GM12891 (cell line): ENCODE measurements at regions not wholly inside any gene's neighbourhood (a gene's known extent, or its start where the extent isn't known, plus 50 kb on each side); places are given as distances from the start of the nearest gene placed in this dataset.

Source experiments
- DNase-seq: peaks from one replicate; pipeline ENCODE4 v3.0.0; 2011; ENCODE audit warnings: low spot score; ENCODE audit not compliant: insufficient read length
- FAIRE-seq: peaks from 2 replicates; lab custom pipeline; 2011; peaks lifted over from hg19 to GRCh38; lab: Jason Lieb, UNC
- PAX5 ChIP-seq: IDR thresholded peaks from 2 replicates; pipeline ENCODE4 v1.6.1; 2011; ENCODE audit warnings: low read length, moderate library complexity, mild to moderate bottlenecking; ENCODE audit not compliant: insufficient read depth, severe bottlenecking
- POLR2A ChIP-seq: IDR thresholded peaks from 2 replicates; pipeline ENCODE4 v1.6.1; 2011; ENCODE audit warnings: low read depth, low read length, control low read depth
- POLR2AphosphoS5 ChIP-seq: IDR thresholded peaks from 2 replicates; pipeline ENCODE4 v1.6.1; 2011; ENCODE audit warnings: low read depth, low read length, control low read depth
- POU2F2 ChIP-seq: IDR thresholded peaks from 2 replicates; pipeline ENCODE4 v1.6.1; 2011; ENCODE audit warnings: low read depth, mild to moderate bottlenecking, control low read depth, low read length, moderate library complexity
- SPI1 ChIP-seq: IDR thresholded peaks from 2 replicates; pipeline ENCODE4 v1.6.1; 2011; ENCODE audit warnings: low read depth, low read length, control low read depth
- TAF1 ChIP-seq: IDR thresholded peaks from 2 replicates; pipeline ENCODE4 v1.6.1; 2011; ENCODE audit warnings: low read depth, low read length, control low read depth

DNA sequence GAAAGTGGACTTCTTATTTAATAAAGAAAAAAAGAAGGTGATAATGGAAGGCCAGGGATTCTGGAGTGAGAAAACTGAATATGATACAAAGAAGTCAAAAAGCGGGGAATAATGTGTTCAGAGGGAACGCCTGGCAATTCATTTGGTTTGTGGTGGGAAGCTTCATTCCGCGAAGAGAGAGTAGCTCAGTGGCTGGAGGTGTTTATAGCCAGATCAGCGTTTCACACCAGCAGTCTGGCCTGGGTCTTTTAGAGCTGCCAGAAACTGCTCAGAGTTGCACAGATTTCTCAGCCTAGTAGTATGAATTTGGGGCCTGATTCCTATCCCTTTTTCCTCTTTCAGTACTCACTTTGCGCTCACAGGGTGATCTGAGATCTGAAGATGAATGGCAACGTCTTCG is 67.8 kb upstream of the IPO9 start:
- DNase-seq (no peak), FAIRE-seq (no peak)
- TF ChIP-seq POLR2AphosphoS5 (no peak), SPI1 (no peak)

GRCh38 chr1:201761871-201762270 is 67.1 kb upstream of the IPO9 start:
- TF ChIP-seq SPI1 (no peak), TAF1 (no peak), POLR2A (no peak), PAX5 (no peak), POU2F2 (no peak), POLR2AphosphoS5 (no peak)
- DNase-seq: no peak
- no peak for FAIRE-seq

DNA sequence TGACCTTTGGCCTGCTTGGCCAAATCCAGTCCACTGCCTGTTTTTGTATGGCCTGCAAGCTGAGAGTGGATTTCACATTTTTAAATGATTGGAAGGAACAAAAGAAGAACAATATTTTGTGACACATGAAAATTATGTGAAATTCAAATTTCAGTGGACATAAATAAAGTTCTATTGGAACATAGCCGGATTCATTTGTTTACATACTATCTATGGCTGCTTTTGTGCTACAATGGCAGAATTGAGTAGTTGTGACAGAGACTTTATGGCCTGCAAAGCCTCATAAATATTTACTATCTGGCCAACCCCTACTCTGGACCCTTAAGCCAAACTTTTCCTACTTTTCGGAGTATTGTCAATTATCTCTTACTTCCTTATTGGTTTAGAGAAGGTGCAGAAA is 66.6 kb upstream of the IPO9 start:
- TF ChIP-seq POU2F2 (no peak), SPI1 (no peak), TAF1 (no peak), POLR2AphosphoS5 (no peak), PAX5 (no peak), POLR2A (no peak)
- FAIRE-seq (no peak), DNase-seq (no peak)

- TF ChIP-seq POU2F2: no peak
- no peak for TF ChIP-seq TAF1
- TF ChIP-seq SPI1: no peak
- no peak for TF ChIP-seq POLR2A
- TF ChIP-seq POLR2AphosphoS5: no peak
- TF ChIP-seq PAX5: no peak
- FAIRE-seq (no peak), DNase-seq (no peak)
These were observed 65.4 kb upstream of the IPO9 start for GRCh38 chr1:201763455-201764140.

DNA sequence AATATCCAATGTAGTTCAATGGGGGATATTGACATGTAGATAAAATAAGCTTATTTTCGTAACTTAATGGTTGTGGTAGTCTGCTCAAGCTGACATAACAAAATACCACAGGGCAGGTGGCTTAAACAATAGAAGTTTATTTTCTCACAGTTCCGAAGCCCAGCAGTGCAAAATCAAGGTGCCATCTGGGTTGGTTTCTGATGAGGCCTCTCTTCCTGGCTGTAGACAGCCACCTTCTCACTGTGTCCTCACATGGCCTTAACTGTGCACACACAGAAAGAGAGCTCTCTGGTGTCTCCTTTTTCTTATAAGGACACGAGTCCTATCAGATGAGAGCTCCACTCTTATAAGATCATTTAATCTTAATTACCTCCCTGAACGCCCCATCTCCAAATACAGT is 64.8 kb upstream of the IPO9 start:
- DNase-seq (no peak), FAIRE-seq (no peak)
- TF ChIP-seq POLR2AphosphoS5: no peak
- TF ChIP-seq TAF1: no peak
- no peak for TF ChIP-seq SPI1
- TF ChIP-seq POLR2A: no peak
- no peak for TF ChIP-seq PAX5
- no peak for TF ChIP-seq POU2F2

DNA sequence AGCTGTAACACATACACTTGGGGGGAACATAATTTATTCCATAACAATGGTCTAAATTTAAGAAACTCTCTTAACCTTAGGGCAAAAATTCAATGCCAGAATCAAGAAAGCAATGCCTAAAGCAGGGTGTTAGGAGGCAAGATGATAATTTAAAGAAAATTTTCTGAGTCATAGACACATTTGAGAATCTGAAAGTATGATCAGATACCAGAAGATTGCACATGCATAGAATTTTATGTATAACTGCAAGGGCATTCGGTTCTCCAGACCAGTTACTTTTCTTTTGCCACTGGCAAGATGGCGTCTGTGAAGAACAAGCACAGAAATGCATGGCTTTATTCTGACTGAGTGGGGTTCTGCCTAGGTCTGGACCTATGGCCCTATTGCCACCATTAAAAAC is 64.4 kb upstream of the IPO9 start:
- FAIRE-seq: no peak
- TF ChIP-seq POLR2AphosphoS5 (no peak), SPI1 (no peak), PAX5 (no peak), POLR2A (no peak), TAF1 (no peak), POU2F2 (no peak)
- no peak for DNase-seq

GRCh38 chr1:201766131-201766866 is 62.7 kb upstream of the IPO9 start:
- no peak for FAIRE-seq
- TF ChIP-seq TAF1: no peak
- TF ChIP-seq POLR2A: no peak
- TF ChIP-seq POU2F2: no peak
- no peak for TF ChIP-seq SPI1
- no peak for TF ChIP-seq POLR2AphosphoS5
- TF ChIP-seq PAX5: no peak
- no peak for DNase-seq

DNA sequence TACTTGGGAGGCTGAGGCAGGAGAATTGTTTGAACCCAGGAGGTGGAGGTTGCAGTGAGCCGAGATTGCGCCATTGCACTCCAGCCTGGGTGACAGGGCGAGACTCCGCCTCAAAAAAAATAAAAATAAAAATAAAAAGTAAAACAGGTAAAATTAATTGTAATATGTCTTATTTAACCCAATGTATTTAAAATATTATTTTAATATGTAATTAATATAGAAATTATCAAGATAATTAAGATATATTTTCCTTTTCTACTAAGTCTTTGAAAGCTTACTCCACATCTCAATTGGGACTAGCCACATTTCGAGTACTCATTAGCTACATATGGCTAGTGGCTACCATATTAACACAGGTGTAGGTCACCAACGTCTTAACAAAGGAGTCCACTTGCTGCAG is 61.6 kb upstream of the IPO9 start:
- DNase-seq (no peak), FAIRE-seq (no peak)
- TF ChIP-seq POU2F2: no peak
- TF ChIP-seq PAX5: no peak
- no peak for TF ChIP-seq SPI1
- TF ChIP-seq POLR2A: no peak
- no peak for TF ChIP-seq TAF1
- TF ChIP-seq POLR2AphosphoS5: no peak

DNA sequence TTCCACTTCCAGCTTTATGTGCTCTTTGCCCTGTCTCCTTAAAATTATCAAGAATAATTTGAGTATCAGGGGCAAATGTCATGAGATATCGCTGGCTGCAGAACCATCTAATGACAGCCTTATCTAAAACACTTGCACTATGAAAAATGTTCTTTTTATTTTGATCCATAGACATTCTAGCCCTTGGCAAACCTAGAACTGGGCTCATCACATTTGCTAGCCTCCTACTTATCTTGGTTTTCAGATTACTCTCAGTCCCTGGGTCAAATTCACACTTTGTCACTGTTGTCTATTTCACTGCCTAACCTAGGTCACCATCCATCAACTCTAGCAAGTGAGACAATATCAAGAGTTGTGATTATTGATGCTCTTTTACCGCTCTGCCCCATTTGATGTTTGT is 59.9 kb upstream of the IPO9 start:
- DNase-seq: no peak
- no peak for FAIRE-seq

DNA sequence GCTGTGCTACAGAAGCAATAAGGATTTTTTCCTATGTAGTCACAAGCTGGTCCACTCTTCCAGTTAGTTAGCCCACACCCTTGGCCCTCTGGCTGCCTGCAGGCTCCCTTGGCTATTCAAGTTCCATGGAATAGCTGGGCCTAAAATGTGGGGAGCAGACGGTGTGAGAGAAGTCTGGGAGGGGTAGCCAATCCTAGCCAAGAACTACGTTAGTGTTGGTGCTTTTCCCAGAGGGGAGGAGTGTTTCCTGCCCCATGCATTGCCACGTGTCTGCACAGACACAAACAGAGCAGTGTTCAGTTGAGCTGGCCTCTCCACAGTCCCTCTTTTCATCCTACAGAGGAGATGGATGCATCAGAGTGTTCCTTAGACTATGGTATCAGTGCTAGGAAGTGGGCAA is 59.0 kb upstream of the IPO9 start:
- DNase-seq (no peak), FAIRE-seq (no peak)
- TF ChIP-seq PAX5: no peak

More for the DNA sequence above, 59.9 kb upstream of the IPO9 start:
- TF ChIP-seq TAF1: no peak
- TF ChIP-seq PAX5: no peak

DNA sequence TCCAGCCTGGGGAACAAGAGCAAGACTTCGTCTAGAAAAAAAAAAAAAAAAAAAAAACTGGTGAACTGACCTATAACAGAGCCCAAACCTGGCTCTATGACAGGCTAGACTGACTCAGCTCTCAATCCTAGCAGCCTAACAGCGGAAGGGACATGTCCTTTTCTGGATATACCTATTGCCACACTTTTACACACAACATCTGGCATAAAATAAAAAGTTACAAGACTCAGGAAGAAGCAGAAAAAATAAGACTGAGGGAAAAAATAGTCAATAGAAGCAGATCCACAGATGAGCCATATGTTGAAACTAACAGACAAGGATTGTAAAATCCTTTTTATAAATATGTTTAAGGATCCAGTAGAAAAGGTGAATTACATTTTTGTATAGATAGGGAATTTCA is 57.5 kb upstream of the IPO9 start:
- TF ChIP-seq POLR2A (no peak), POU2F2 (no peak), SPI1 (no peak)
- no peak for FAIRE-seq
- DNase-seq: no peak
